Spleen (tissue), 7 donors: ENCODE measurements at regions not wholly inside any gene's neighbourhood (a gene's known extent, or its start where the extent isn't known, plus 50 kb on each side); places are given as distances from the start of the nearest gene placed in this dataset.

ENCODE experiments used
- CTCF ChIP-seq, 11 experiments: fragments of 200-600 bp in 7 of 11; fragments of 450-650 bp in 4 of 11; sonication (generic) in 4 of 11; IDR thresholded peaks in 8 of 11; conservative IDR thresholded peaks in 3 of 11; 1 replicate in 7 of 11; 2 replicates in 4 of 11; pipeline versions ENCODE4 v1.4.0 to v1.8.0; 2016 to 2021; ENCODE audit warnings: antibody characterized with exemption in 11 of 11, inconsistent platforms in 4 of 11, mild to moderate bottlenecking in 1 of 11
- POLR2A ChIP-seq, 3 donors: fragments of 450-650 bp; IDR thresholded peaks; one replicate each; pipeline ENCODE4 v1.5.1; 2017; ENCODE audit warnings: antibody characterized with exemption in 3 of 3, mild to moderate bottlenecking in 1 of 3
- donor health status: DM: no; HTN: no; CAD: no; lungs with moderate emphysema.
- donor health status: DM: no; HTN: no; CAD: no.
- donor health status: DM: no; HTN: no; CAD: no.

DNA sequence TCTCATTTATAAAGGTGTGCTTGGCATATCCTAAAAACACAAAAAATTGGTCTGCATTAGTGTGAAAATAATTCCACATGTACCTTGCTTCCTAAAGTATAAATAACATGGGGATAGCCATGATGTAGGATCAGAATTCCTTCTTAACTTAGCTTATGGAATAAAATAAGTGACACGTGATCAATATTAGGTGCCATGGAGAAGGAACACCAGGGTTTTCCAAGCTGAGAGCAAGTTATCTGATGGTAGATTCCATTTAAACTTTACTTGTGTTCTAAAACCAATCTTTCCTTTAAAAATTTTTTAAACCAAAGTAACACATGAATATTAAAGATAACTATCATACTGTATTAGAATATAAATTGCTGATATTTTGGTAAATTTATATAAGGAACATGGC, 300.5 kb downstream of the ZPLD1 start:
- TF ChIP-seq POLR2A (IDR thresholded peaks at IDR 0.05) (no peak), CTCF (IDR thresholded peaks at IDR 0.05 in 8 of 11, conservative IDR thresholded peaks at IDR 0.05 in 3 of 11) (no peak)
